SU-DHL-6 (cell line): ENCODE measurements at regions not wholly inside any gene's neighbourhood (a gene's known extent, or its start where the extent isn't known, plus 50 kb on each side); places are given as distances from the start of the nearest gene placed in this dataset.

Experiments
- EZH2phosphoT487 ChIP-seq: fragments of 200-600 bp; sonication (generic), shearing (Covaris generic); conservative IDR thresholded peaks from 2 replicates; pipeline ENCODE4 v1.6.1; 2018; ENCODE audit warnings: mild to moderate bottlenecking, antibody characterized with exemption, low read length, moderate library complexity, mixed read lengths
- TF ChIP-seq, protein P1 (sequence below): fragments of 200-600 bp; sonication (generic); IDR thresholded peaks from one replicate; pipeline ENCODE4 v1.5.1; 2017; ENCODE audit warnings: antibody characterized with exemption, mild to moderate bottlenecking, low read length, moderate library complexity; ENCODE audit not compliant: insufficient read depth, poor library complexity, severe bottlenecking

DNA sequence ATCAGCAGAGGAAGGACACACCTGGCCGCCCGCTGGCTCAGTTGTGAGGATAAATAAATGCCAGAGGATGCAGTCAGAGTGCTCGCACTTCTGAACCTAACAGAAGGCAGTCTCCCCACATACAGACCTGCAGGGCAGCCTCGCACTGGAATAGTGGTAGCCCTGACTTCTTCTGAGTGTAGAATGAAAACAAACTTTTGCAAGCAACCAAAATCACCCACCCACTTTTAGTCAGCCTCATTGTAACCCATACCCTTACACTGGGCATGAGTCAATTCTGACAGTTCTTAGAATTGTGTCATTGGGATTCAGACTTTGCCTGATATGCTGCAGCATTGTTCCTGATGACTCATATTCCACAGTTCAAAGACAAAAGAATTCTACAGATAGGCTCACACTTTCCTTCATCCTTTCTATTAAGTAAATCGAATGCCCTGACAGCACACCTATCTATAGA, 167.0 kb upstream of the CDK1 start:
- TF ChIP-seq, protein P1, sequence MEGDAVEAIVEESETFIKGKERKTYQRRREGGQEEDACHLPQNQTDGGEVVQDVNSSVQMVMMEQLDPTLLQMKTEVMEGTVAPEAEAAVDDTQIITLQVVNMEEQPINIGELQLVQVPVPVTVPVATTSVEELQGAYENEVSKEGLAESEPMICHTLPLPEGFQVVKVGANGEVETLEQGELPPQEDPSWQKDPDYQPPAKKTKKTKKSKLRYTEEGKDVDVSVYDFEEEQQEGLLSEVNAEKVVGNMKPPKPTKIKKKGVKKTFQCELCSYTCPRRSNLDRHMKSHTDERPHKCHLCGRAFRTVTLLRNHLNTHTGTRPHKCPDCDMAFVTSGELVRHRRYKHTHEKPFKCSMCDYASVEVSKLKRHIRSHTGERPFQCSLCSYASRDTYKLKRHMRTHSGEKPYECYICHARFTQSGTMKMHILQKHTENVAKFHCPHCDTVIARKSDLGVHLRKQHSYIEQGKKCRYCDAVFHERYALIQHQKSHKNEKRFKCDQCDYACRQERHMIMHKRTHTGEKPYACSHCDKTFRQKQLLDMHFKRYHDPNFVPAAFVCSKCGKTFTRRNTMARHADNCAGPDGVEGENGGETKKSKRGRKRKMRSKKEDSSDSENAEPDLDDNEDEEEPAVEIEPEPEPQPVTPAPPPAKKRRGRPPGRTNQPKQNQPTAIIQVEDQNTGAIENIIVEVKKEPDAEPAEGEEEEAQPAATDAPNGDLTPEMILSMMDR = no peak
- no peak for TF ChIP-seq EZH2phosphoT487
